ENCODE measurements at regions not wholly inside any gene's neighbourhood (a gene's known extent, or its start where the extent isn't known, plus 50 kb on each side); places are given as distances from the start of the nearest gene placed in this dataset.

GRCh38 chr1:115547696-115548095 is 94.1 kb upstream of the VANGL1 start:
- H3K36me3 ChIP-seq = no peaks in the 10 kb centered on the region
- H3K27me3 ChIP-seq = no peaks in the 10 kb centered on the region
- no peak for TF ChIP-seq CTCF (IDR thresholded peaks at IDR 0.05)

GRCh38 chr1:115546846-115547245 is 94.9 kb upstream of the VANGL1 start:
- no peak for TF ChIP-seq CTCF (IDR thresholded peaks at IDR 0.05)
- no peak overlapping the region for H3K27ac ChIP-seq

More at GRCh38 chr1:115547696-115548095, 94.1 kb upstream of the VANGL1 start:
- H3K4me1 ChIP-seq = peaks cover 0 to 15% of the 10 kb centered on the region in 2 donors
- DNase-seq (ENCODE audit: low spot score) = no peak
- H3K27ac ChIP-seq = no peak overlapping the region
- no peaks in the 10 kb centered on the region for H3K9me3 ChIP-seq
- no peak overlapping the region for H3K4me3 ChIP-seq

GRCh38 chr1:115545791-115546733 is 95.7 kb upstream of the VANGL1 start:
- Histone ChIP-seq H3K4me1 (peaks cover 0 to 15% of the 10 kb centered on the region in 2 donors), H3K27ac (peak overlapping the region in 1 of 2 donors; percentile 59), H3K36me3 (no peaks in the 10 kb centered on the region), H3K27me3 (no peaks in the 10 kb centered on the region), H3K9me3 (no peaks in the 10 kb centered on the region), H3K4me3 (no peak overlapping the region)
- TF ChIP-seq CTCF (IDR thresholded peaks at IDR 0.05) = peak; percentile 19 to 67
- no peak for DNase-seq (ENCODE audit: low spot score)

More at GRCh38 chr1:115546846-115547245, 94.9 kb upstream of the VANGL1 start:
- no peaks in the 10 kb centered on the region for H3K36me3 ChIP-seq
- H3K4me1 ChIP-seq = peaks cover 0 to 15% of the 10 kb centered on the region in 2 donors
- no peak overlapping the region for H3K4me3 ChIP-seq
- DNase-seq (ENCODE audit: low spot score) = no peak
- no peaks in the 10 kb centered on the region for H3K9me3 ChIP-seq
- H3K27me3 ChIP-seq = no peaks in the 10 kb centered on the region

- Histone ChIP-seq H3K27me3 (no peaks in the 10 kb centered on the region), H3K4me3 (no peak overlapping the region), H3K36me3 (no peaks in the 10 kb centered on the region), H3K27ac (peak overlapping the region in 1 of 2 donors; percentile 59), H3K4me1 (peaks cover 0 to 15% of the 10 kb centered on the region in 2 donors), H3K9me3 (no peaks in the 10 kb centered on the region)
- no peak for TF ChIP-seq CTCF (IDR thresholded peaks at IDR 0.05)
- DNase-seq (ENCODE audit: low spot score) = no peak
Observed at GRCh38 chr1:115545096-115545720, 96.6 kb upstream of the VANGL1 start.

GRCh38 chr1:115544131-115544530 is 97.6 kb upstream of the VANGL1 start:
- TF ChIP-seq CTCF (IDR thresholded peaks at IDR 0.05) = no peak
- no peaks in the 10 kb centered on the region for H3K36me3 ChIP-seq
- DNase-seq (ENCODE audit: low spot score) = no peak

More at GRCh38 chr1:115544131-115544530, 97.6 kb upstream of the VANGL1 start:
- Histone ChIP-seq H3K9me3 (no peaks in the 10 kb centered on the region), H3K4me1 (peaks cover 0 to 15% of the 10 kb centered on the region in 2 donors), H3K4me3 (no peak overlapping the region), H3K27me3 (no peaks in the 10 kb centered on the region), H3K27ac (no peak overlapping the region)
